ENCODE measurements at regions not wholly inside any gene's neighbourhood (a gene's known extent, or its start where the extent isn't known, plus 50 kb on each side); places are given as distances from the start of the nearest gene placed in this dataset.

- no peak for DNase-seq (ENCODE audit: low read depth)
Measured at GRCh38 chr2:121159291-121160071, 125.5 kb downstream of the TFCP2L1 start.

GRCh38 chr2:121160366-121160765 lies 124.6 kb downstream of the TFCP2L1 start:
- no peak for DNase-seq (ENCODE audit: low read depth)

- DNase-seq (ENCODE audit: low read depth), result no peak
Measured at GRCh38 chr2:121161272-121161671, 123.7 kb downstream of the TFCP2L1 start.

- no peak for DNase-seq (ENCODE audit: low read depth)
Measured at GRCh38 chr2:121162893-121163292, 122.1 kb downstream of the TFCP2L1 start.

GRCh38 chr2:121164042-121164441 lies 121.0 kb downstream of the TFCP2L1 start:
- DNase-seq (ENCODE audit: low read depth), result no peak

GRCh38 chr2:121165038-121165542 lies 119.9 kb downstream of the TFCP2L1 start:
- DNase-seq (ENCODE audit: low read depth), result no peak

Measured in Daoy (cell line).